HAP-1 (cell line): ENCODE measurements at regions not wholly inside any gene's neighbourhood (a gene's known extent, or its start where the extent isn't known, plus 50 kb on each side); places are given as distances from the start of the nearest gene placed in this dataset.

Source experiments
- DNase-seq, 2 experiments: peaks; one replicate each; pipeline ENCODE4 v3.0.0-alpha.2; 2016 to 2020; ENCODE audit warnings: low spot score in 2 of 2
- H3K27me3 ChIP-seq: fragments of 250-450 bp; sonication (Bioruptor Pico); 2 replicates; pipeline ENCODE4 v1.5.1; 2020; ENCODE audit warnings: low read depth, mild to moderate bottlenecking, moderate library complexity
- H3K36me3 ChIP-seq: fragments of 250-450 bp; sonication (Bioruptor Pico); replicated peaks from 2 replicates; pipeline ENCODE4 v1.5.1; 2020; ENCODE audit warnings: mild to moderate bottlenecking
- H3K4me1 ChIP-seq: fragments of 250-450 bp; sonication (Bioruptor Pico); 2 replicates; pipeline ENCODE4 v1.5.1; 2020; ENCODE audit warnings: mild to moderate bottlenecking
- H3K4me3 ChIP-seq: fragments of 250-450 bp; sonication (Bioruptor Pico); 2 replicates; pipeline ENCODE4 v1.5.1; 2020; ENCODE audit warnings: mild to moderate bottlenecking, moderate library complexity
- H3K9me3 ChIP-seq: fragments of 250-450 bp; sonication (Bioruptor Pico); 2 replicates; pipeline ENCODE4 v1.5.1; 2020; ENCODE audit warnings: mild to moderate bottlenecking, moderate library complexity
- in situ Hi-C: fragments of 300-500 bp; cut with MboI; formaldehyde crosslinking; loops from 3 replicates; pipeline ENCODE4 v1.14.3; 2020; ENCODE audit warnings: low sequenced_read_pairs, inconsistent platforms, mixed read lengths

GRCh38 chr13:47129461-47129860 is 232.6 kb upstream of the HTR2A start:
- H3K4me1 ChIP-seq = no peaks in the 10 kb centered on the region
- DNase-seq = no peak
- H3K9me3 ChIP-seq = no peaks in the 10 kb centered on the region
- H3K36me3 ChIP-seq = no peaks in the 10 kb centered on the region
- no peaks in the 10 kb centered on the region; the same call in 1 of the 2 replicates for H3K27me3 ChIP-seq
- in situ Hi-C loops = no loop called here
- H3K4me3 ChIP-seq = no peak overlapping the region

GRCh38 chr13:47126432-47126831 is 229.6 kb upstream of the HTR2A start:
- H3K27me3 ChIP-seq = no peaks in the 10 kb centered on the region; the same call in 1 of the 2 replicates
- H3K9me3 ChIP-seq = no peaks in the 10 kb centered on the region
- H3K4me3 ChIP-seq = no peak overlapping the region
- no peaks in the 10 kb centered on the region for H3K36me3 ChIP-seq
- H3K4me1 ChIP-seq = no peaks in the 10 kb centered on the region
- in situ Hi-C loops = no loop called here
- no peak for DNase-seq

GRCh38 chr13:47121092-47121763 is 224.4 kb upstream of the HTR2A start:
- Histone ChIP-seq H3K4me1 (no peaks in the 10 kb centered on the region), H3K36me3 (no peaks in the 10 kb centered on the region), H3K9me3 (no peaks in the 10 kb centered on the region), H3K27me3 (no peaks in the 10 kb centered on the region), H3K4me3 (no peak overlapping the region)
- no peak for DNase-seq
- in situ Hi-C loops = no loop called here

- H3K4me1 ChIP-seq = no peaks in the 10 kb centered on the region
- no peaks in the 10 kb centered on the region for H3K36me3 ChIP-seq
- no peak overlapping the region for H3K4me3 ChIP-seq
- DNase-seq = no peak
- no peaks in the 10 kb centered on the region for H3K9me3 ChIP-seq
- in situ Hi-C loops = no loop called here
- no peaks in the 10 kb centered on the region for H3K27me3 ChIP-seq
Observed at GRCh38 chr13:47120282-47120681, 223.4 kb upstream of the HTR2A start.

GRCh38 chr13:47119575-47120235 is 222.9 kb upstream of the HTR2A start:
- Histone ChIP-seq H3K27me3 (no peaks in the 10 kb centered on the region), H3K36me3 (no peaks in the 10 kb centered on the region), H3K4me1 (no peaks in the 10 kb centered on the region), H3K9me3 (no peaks in the 10 kb centered on the region), H3K4me3 (no peak overlapping the region)
- no peak for DNase-seq
- in situ Hi-C loops = no loop called here

GRCh38 chr13:47117268-47117667 is 220.4 kb upstream of the HTR2A start:
- Histone ChIP-seq H3K4me3 (no peak overlapping the region), H3K4me1 (no peaks in the 10 kb centered on the region), H3K27me3 (no peaks in the 10 kb centered on the region), H3K9me3 (no peaks in the 10 kb centered on the region), H3K36me3 (no peaks in the 10 kb centered on the region)
- in situ Hi-C loops = no loop called here
- no peak for DNase-seq

GRCh38 chr13:47114030-47114429 is 217.2 kb upstream of the HTR2A start:
- Histone ChIP-seq H3K4me1 (no peaks in the 10 kb centered on the region), H3K36me3 (no peaks in the 10 kb centered on the region), H3K4me3 (no peak overlapping the region), H3K27me3 (no peaks in the 10 kb centered on the region), H3K9me3 (no peaks in the 10 kb centered on the region)
- in situ Hi-C loops = no loop called here
- no peak for DNase-seq

- Histone ChIP-seq H3K4me3 (no peak overlapping the region), H3K36me3 (no peaks in the 10 kb centered on the region), H3K9me3 (no peaks in the 10 kb centered on the region), H3K27me3 (no peaks in the 10 kb centered on the region), H3K4me1 (no peaks in the 10 kb centered on the region)
- DNase-seq = no peak
- in situ Hi-C loops = no loop called here
Observed at GRCh38 chr13:47112903-47113299, 216.0 kb upstream of the HTR2A start.

- Histone ChIP-seq H3K27me3 (no peaks in the 10 kb centered on the region), H3K4me3 (no peak overlapping the region), H3K36me3 (no peaks in the 10 kb centered on the region), H3K9me3 (no peaks in the 10 kb centered on the region), H3K4me1 (no peaks in the 10 kb centered on the region)
- in situ Hi-C loops = no loop called here
- DNase-seq = no peak
Observed at GRCh38 chr13:47112205-47112902, 215.5 kb upstream of the HTR2A start.

GRCh38 chr13:47111499-47111898 is 214.6 kb upstream of the HTR2A start:
- in situ Hi-C loops = no loop called here

GRCh38 chr13:47110833-47111240 is 214.0 kb upstream of the HTR2A start:
- H3K27me3 ChIP-seq = no peaks in the 10 kb centered on the region
- no peaks in the 10 kb centered on the region for H3K36me3 ChIP-seq
- H3K9me3 ChIP-seq = no peaks in the 10 kb centered on the region
- no peak for DNase-seq
- H3K4me1 ChIP-seq = no peaks in the 10 kb centered on the region
- no peak overlapping the region for H3K4me3 ChIP-seq
- in situ Hi-C loops = no loop called here

More at GRCh38 chr13:47111499-47111898, 214.6 kb upstream of the HTR2A start:
- Histone ChIP-seq H3K4me3 (no peak overlapping the region), H3K36me3 (no peaks in the 10 kb centered on the region), H3K9me3 (no peaks in the 10 kb centered on the region), H3K27me3 (no peaks in the 10 kb centered on the region), H3K4me1 (no peaks in the 10 kb centered on the region)
- DNase-seq = no peak

- Histone ChIP-seq H3K36me3 (no peaks in the 10 kb centered on the region), H3K4me1 (no peaks in the 10 kb centered on the region), H3K27me3 (no peaks in the 10 kb centered on the region), H3K9me3 (no peaks in the 10 kb centered on the region), H3K4me3 (no peak overlapping the region)
- in situ Hi-C loops = no loop called here
- no peak for DNase-seq
Observed at GRCh38 chr13:47110141-47110540, 213.3 kb upstream of the HTR2A start.

- no peak for DNase-seq
Observed at GRCh38 chr13:47109028-47109427, 212.2 kb upstream of the HTR2A start.

GRCh38 chr13:47100214-47100853 is 203.5 kb upstream of the HTR2A start:
- H3K27me3 ChIP-seq = no peaks in the 10 kb centered on the region
- H3K36me3 ChIP-seq = no peaks in the 10 kb centered on the region
- in situ Hi-C loops = no loop called here
- no peak for DNase-seq
- H3K4me1 ChIP-seq = no peaks in the 10 kb centered on the region
- no peaks in the 10 kb centered on the region for H3K9me3 ChIP-seq
- no peak overlapping the region for H3K4me3 ChIP-seq

More at GRCh38 chr13:47109028-47109427, 212.2 kb upstream of the HTR2A start:
- H3K9me3 ChIP-seq = no peaks in the 10 kb centered on the region
- no peaks in the 10 kb centered on the region for H3K4me1 ChIP-seq
- in situ Hi-C loops = no loop called here
- no peaks in the 10 kb centered on the region for H3K27me3 ChIP-seq
- no peaks in the 10 kb centered on the region for H3K36me3 ChIP-seq
- no peak overlapping the region for H3K4me3 ChIP-seq
